Tibial artery (tissue), 4 donors: ENCODE measurements at regions not wholly inside any gene's neighbourhood (a gene's known extent, or its start where the extent isn't known, plus 50 kb on each side); places are given as distances from the start of the nearest gene placed in this dataset.

ENCODE experiments used
- DNase-seq, 2 donors: peaks; one replicate each; pipeline ENCODE4 v3.0.0-alpha.2; 2019
- H3K27ac ChIP-seq, 2 donors: fragments of 200-600 bp; sonication (generic) in 1 of 2; 1 replicate in 1 of 2; 2 replicates in 1 of 2; pipeline ENCODE4 v1.5.1; 2018 to 2019; ENCODE audit warnings: mild to moderate bottlenecking in 1 of 2
- H3K27me3 ChIP-seq, 2 donors: fragments of 200-600 bp; sonication (generic) in 1 of 2; one replicate each; pipeline versions ENCODE4 v1.5.1 to v1.6.0; 2016 to 2019
- H3K36me3 ChIP-seq, 3 donors: fragments of 200-600 bp; sonication (generic) in 2 of 3; one replicate each; pipeline ENCODE4 v1.5.1; 2016 to 2019; ENCODE audit warnings: mild to moderate bottlenecking in 2 of 3
- H3K4me1 ChIP-seq, 4 donors: fragments of 200-600 bp; sonication (generic) in 2 of 4; 1 replicate in 3 of 4; 2 replicates in 1 of 4; pipeline ENCODE4 v1.5.1; 2016 to 2019
- H3K4me3 ChIP-seq, 2 donors: fragments of 200-600 bp; sonication (generic) in 1 of 2; 1 replicate in 1 of 2; 2 replicates in 1 of 2; pipeline ENCODE4 v1.5.1; 2018 to 2019; ENCODE audit warnings: mild to moderate bottlenecking in 2 of 2
- H3K9me3 ChIP-seq, 3 donors: fragments of 200-600 bp; sonication (generic) in 1 of 3; one replicate each; pipeline ENCODE4 v1.5.1; 2016 to 2019
- intact Hi-C: fragments of 100-400 bp; cut with DNase I; formaldehyde crosslinking; loops from one replicate; pipeline ENCODE4 v1.15.0; 2023; ENCODE audit warnings: low total_unique reads
- TF ChIP-seq, protein P1 (sequence below), 2 experiments: fragments of 200-600 bp in 1 of 2; fragments of 450-650 bp in 1 of 2; IDR thresholded peaks; one replicate each; pipeline ENCODE4 v1.5.1; 2017 to 2019; ENCODE audit warnings: antibody characterized with exemption in 2 of 2, mild to moderate bottlenecking in 1 of 2, moderate library complexity in 1 of 2

DNA sequence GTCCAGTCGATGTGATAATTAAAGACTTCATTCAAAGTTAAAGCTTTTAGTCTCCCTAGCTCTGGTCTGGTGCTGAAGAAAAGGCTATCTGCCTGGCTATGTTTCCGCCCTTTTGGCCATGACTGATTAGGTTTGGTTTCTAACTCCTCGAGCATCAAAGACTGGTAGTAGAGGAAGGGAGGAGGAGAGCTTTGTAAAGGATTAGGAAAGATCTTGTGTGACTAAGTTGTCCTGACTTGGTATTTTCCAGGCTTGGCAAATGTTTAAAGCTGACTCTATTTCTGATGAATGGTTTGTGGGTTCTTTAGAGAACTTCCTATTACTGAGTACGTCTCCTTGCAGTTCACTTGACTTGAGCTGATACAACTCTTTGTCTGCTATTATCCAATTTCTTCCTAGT is 312.9 kb downstream of the GJA1 start:
- Histone ChIP-seq H3K4me1 (no peaks in the 10 kb centered on the region), H3K27ac (no peak overlapping the region), H3K9me3 (no peaks in the 10 kb centered on the region), H3K36me3 (no peaks in the 10 kb centered on the region), H3K4me3 (no peak overlapping the region), H3K27me3 (no peaks in the 10 kb centered on the region)
- DNase-seq: no peak
- intact Hi-C loops: no loop called here
- TF ChIP-seq, protein P1, sequence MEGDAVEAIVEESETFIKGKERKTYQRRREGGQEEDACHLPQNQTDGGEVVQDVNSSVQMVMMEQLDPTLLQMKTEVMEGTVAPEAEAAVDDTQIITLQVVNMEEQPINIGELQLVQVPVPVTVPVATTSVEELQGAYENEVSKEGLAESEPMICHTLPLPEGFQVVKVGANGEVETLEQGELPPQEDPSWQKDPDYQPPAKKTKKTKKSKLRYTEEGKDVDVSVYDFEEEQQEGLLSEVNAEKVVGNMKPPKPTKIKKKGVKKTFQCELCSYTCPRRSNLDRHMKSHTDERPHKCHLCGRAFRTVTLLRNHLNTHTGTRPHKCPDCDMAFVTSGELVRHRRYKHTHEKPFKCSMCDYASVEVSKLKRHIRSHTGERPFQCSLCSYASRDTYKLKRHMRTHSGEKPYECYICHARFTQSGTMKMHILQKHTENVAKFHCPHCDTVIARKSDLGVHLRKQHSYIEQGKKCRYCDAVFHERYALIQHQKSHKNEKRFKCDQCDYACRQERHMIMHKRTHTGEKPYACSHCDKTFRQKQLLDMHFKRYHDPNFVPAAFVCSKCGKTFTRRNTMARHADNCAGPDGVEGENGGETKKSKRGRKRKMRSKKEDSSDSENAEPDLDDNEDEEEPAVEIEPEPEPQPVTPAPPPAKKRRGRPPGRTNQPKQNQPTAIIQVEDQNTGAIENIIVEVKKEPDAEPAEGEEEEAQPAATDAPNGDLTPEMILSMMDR (IDR thresholded peaks at IDR 0.05): no peak

DNA sequence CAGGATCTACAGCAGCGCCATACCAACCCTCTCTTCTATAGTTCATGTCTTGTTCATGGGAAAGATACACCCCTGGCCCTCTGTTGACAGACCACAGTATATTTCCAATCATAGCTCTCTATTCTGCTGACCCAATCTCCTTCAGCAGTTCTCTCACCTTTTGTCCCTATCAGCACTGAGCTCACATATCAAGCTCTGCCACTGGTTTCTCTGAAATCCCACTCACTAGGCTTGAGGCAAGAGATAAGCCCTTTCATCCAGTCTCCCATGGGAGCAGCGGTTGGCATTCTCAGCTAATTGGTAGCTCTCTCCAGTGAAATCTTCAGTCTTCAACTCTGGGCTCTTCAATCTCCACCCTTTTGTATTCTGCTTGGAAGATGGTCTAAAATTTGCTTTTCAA is 313.4 kb downstream of the GJA1 start:
- Histone ChIP-seq H3K27me3 (no peaks in the 10 kb centered on the region), H3K9me3 (no peaks in the 10 kb centered on the region), H3K27ac (no peak overlapping the region), H3K4me1 (no peaks in the 10 kb centered on the region), H3K4me3 (no peak overlapping the region), H3K36me3 (no peaks in the 10 kb centered on the region)
- DNase-seq: no peak
- intact Hi-C loops: no loop called here
- TF ChIP-seq, protein P1 (IDR thresholded peaks at IDR 0.05): no peak

DNA sequence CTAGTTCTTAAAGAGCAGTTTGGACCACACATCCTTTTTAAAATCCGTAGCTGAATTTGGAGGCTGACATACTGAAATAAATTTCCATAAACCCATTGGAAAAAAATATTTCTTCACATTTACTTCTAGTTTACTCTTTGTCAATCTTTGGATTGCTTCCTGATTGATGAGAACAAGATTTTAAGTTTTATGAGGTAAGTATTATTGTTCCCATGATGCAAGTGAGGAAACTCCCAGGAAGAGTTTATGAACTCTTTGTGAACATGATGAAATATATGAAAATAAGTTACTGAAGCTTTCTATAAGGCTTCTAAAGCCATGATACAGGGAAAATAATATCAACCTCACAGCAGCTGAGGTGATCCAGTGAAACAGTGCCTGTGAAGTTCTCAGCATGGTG is 320.0 kb downstream of the GJA1 start:
- Histone ChIP-seq H3K9me3 (no peaks in the 10 kb centered on the region), H3K36me3 (no peaks in the 10 kb centered on the region), H3K4me1 (peaks cover 0 to 6% (median 0%) of the 10 kb centered on the region in 4 donors), H3K4me3 (no peak overlapping the region), H3K27me3 (no peaks in the 10 kb centered on the region), H3K27ac (no peak overlapping the region)
- TF ChIP-seq, protein P1 (IDR thresholded peaks at IDR 0.05): no peak
- intact Hi-C loops: no loop called here
- DNase-seq: no peak

DNA sequence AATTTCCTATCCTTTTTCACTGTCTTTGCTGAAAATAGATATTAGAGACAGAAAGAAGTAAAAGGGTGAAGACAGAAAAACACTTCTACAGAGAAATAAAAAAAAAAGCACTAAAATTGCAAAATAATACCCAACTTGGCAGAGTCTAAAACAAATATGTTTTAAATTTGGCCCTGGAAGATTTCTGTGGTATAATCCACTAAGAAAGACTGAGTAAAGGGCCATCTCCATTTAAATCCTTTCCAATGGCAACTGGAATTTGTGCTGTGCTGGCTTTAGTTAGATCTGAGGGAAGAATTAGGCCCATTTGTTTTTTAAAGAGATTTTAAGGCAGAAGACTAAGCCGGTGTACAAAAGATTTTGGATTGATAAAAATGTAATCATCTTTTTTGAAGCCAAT is 321.2 kb downstream of the GJA1 start:
- Histone ChIP-seq H3K27ac (no peak overlapping the region), H3K27me3 (no peaks in the 10 kb centered on the region), H3K36me3 (no peaks in the 10 kb centered on the region), H3K4me1 (peaks cover 0 to 6% (median 0%) of the 10 kb centered on the region in 4 donors), H3K4me3 (no peak overlapping the region), H3K9me3 (no peaks in the 10 kb centered on the region)
- intact Hi-C loops: no loop called here
- TF ChIP-seq, protein P1 (IDR thresholded peaks at IDR 0.05): no peak
- no peak for DNase-seq

DNA sequence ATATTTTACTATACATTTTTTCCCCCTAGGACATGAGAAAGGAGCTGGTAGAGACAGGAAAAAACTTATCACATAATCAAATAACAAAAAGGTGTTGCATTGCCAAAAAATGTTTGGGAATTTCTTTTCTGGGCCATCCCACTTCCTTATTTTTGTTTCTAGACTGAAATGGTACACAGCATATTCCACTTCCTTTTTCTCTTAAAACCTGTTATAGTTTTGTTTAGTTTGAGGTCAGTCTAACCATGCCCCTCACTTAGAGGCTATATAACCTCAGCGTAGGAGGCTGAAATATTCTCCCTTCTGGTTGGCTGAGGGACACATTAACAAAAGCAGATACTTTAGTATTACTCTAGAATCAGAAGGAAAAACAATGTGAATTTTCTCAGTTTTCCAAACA is 323.9 kb downstream of the GJA1 start:
- H3K27ac ChIP-seq: no peak overlapping the region
- no peaks in the 10 kb centered on the region for H3K9me3 ChIP-seq
- H3K4me3 ChIP-seq: no peak overlapping the region
- TF ChIP-seq, protein P1 (IDR thresholded peaks at IDR 0.05): no peak
- H3K4me1 ChIP-seq: peaks cover 0 to 6% (median 0%) of the 10 kb centered on the region in 4 donors
- no peak for DNase-seq
- no peaks in the 10 kb centered on the region for H3K27me3 ChIP-seq
- intact Hi-C loops: no loop called here
- H3K36me3 ChIP-seq: no peaks in the 10 kb centered on the region

DNA sequence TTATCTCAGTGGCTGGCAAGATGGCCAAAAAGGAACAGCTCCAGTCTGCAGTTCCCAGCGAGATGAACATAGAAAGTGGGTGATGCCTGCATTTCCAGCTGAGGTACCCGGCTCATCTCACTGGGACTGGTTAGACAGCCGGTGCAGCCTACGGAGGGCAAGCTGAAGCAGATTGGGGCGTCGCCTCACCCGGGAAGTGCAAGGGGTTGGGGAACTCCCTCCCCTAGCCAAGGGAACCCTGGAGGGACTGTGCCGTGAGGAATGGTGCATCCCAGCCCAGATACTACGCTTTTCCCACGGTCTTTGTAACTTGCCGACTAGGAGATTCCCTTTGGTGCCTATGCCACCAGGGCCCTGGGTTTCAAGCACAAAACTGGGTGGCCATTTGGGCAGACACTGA is 324.7 kb downstream of the GJA1 start:
- Histone ChIP-seq H3K9me3 (no peaks in the 10 kb centered on the region), H3K27ac (no peak overlapping the region), H3K36me3 (no peaks in the 10 kb centered on the region), H3K4me3 (no peak overlapping the region), H3K27me3 (no peaks in the 10 kb centered on the region), H3K4me1 (peaks cover 0 to 11% (median 0%) of the 10 kb centered on the region in 4 donors)
- no peak for DNase-seq
- TF ChIP-seq, protein P1 (IDR thresholded peaks at IDR 0.05): no peak
- intact Hi-C loops: no loop called here
